ENCODE measurements at regions not wholly inside any gene's neighbourhood (a gene's known extent, or its start where the extent isn't known, plus 50 kb on each side); places are given as distances from the start of the nearest gene placed in this dataset.
"Not testable (repeated sequence)": the region's sequence is repeated elsewhere in the genome, so short reads cannot be mapped to it uniquely, and the experiment has no call there.

GRCh38 chr4:82099928-82100579 lies 273.7 kb downstream of the HNRNPD start:
- H3K4me3 Mint-ChIP-seq = no peak overlapping the region
- POLR2A ChIA-PET (ENCODE audit: partially characterized antibody) = no interaction called here
- no peak for DNase-seq
- H3K4me1 Mint-ChIP-seq = no peaks in the 10 kb centered on the region
- peaks cover 0 to 2% of the 10 kb centered on the region in 2 donors for H3K27me3 Mint-ChIP-seq
- intact Hi-C loops (cut with micrococcal nuclease) = no loop called here
- no peak overlapping the region for H3K27ac ChIP-seq (ENCODE audit: low read depth, low read length)
- H3K9me3 ChIP-seq (ENCODE audit: control insufficient read depth in 1 of 2, low read length in 2 of 2) = no peaks in the 10 kb centered on the region
- H3K4me1 ChIP-seq (ENCODE audit: insufficient read depth, low read length) = no peaks in the 10 kb centered on the region
- no peaks in the 10 kb centered on the region for H3K36me3 ChIP-seq (ENCODE audit: insufficient read depth, low read length)
- H3K27ac Mint-ChIP-seq = no peak overlapping the region
- no peak overlapping the region for H3K4me3 ChIP-seq (ENCODE audit: low read length in 2 of 2)
- CTCF ChIA-PET (ENCODE audit: partially characterized antibody) = no interaction called here
- no peaks in the 10 kb centered on the region for H3K36me3 Mint-ChIP-seq
- no peaks in the 10 kb centered on the region for H3K9me3 Mint-ChIP-seq
- no peaks in the 10 kb centered on the region for H3K27me3 ChIP-seq (ENCODE audit: insufficient read depth, low read length)

- no peak for DNase-seq
- no peaks in the 10 kb centered on the region for H3K9me3 Mint-ChIP-seq
- ChIA-PET POLR2A (ENCODE audit: partially characterized antibody) (no interaction called here), CTCF (ENCODE audit: partially characterized antibody) (no interaction called here)
- no peaks in the 10 kb centered on the region for H3K4me1 Mint-ChIP-seq
- H3K27me3 Mint-ChIP-seq = peaks cover 0 to 7% of the 10 kb centered on the region in 2 donors
- H3K27ac ChIP-seq (ENCODE audit: low read depth, low read length) = no peak overlapping the region
- H3K4me3 Mint-ChIP-seq = no peak overlapping the region
- no peaks in the 10 kb centered on the region for H3K27me3 ChIP-seq (ENCODE audit: insufficient read depth, low read length)
- no peak overlapping the region for H3K4me3 ChIP-seq (ENCODE audit: low read length in 2 of 2)
- no peaks in the 10 kb centered on the region for H3K36me3 ChIP-seq (ENCODE audit: insufficient read depth, low read length)
- no peaks in the 10 kb centered on the region for H3K36me3 Mint-ChIP-seq
- intact Hi-C loops (cut with micrococcal nuclease) = no loop called here
- no peak overlapping the region for H3K27ac Mint-ChIP-seq
- no peaks in the 10 kb centered on the region for H3K4me1 ChIP-seq (ENCODE audit: insufficient read depth, low read length)
- no peaks in the 10 kb centered on the region for H3K9me3 ChIP-seq (ENCODE audit: control insufficient read depth in 1 of 2, low read length in 2 of 2)
Measured at GRCh38 chr4:82097504-82097903, 276.3 kb downstream of the HNRNPD start.

GRCh38 chr4:82090717-82091116 lies 283.1 kb downstream of the HNRNPD start:
- DNase-seq = no peak
- POLR2A ChIA-PET (ENCODE audit: partially characterized antibody) = no interaction called here
- Mint-ChIP-seq H3K27ac (no peak overlapping the region), H3K4me3 (no peak overlapping the region), H3K27me3 (peaks cover 0 to 6% of the 10 kb centered on the region in 2 donors), H3K36me3 (no peaks in the 10 kb centered on the region), H3K9me3 (peaks cover 0 to 1% (median 0%) of the 10 kb centered on the region in 8 donors), H3K4me1 (no peaks in the 10 kb centered on the region)
- CTCF ChIA-PET (ENCODE audit: partially characterized antibody) = interaction anchor here (0.9 kb wide), 1 partner anchor 179 kb away, joined by 3 read pairs; no protein-coding TSS in a partner anchor
- H3K36me3 ChIP-seq (ENCODE audit: insufficient read depth, low read length) = no peaks in the 10 kb centered on the region
- H3K4me3 ChIP-seq (ENCODE audit: low read length in 2 of 2) = no peak overlapping the region
- intact Hi-C loops (cut with micrococcal nuclease) = no loop called here
- H3K27ac ChIP-seq (ENCODE audit: low read depth, low read length) = no peak overlapping the region
- H3K27me3 ChIP-seq (ENCODE audit: insufficient read depth, low read length) = no peaks in the 10 kb centered on the region
- H3K4me1 ChIP-seq (ENCODE audit: insufficient read depth, low read length) = no peaks in the 10 kb centered on the region
- no peaks in the 10 kb centered on the region for H3K9me3 ChIP-seq (ENCODE audit: control insufficient read depth in 1 of 2, low read length in 2 of 2)

GRCh38 chr4:82084747-82085146 lies 289.0 kb downstream of the HNRNPD start:
- H3K36me3 Mint-ChIP-seq = no peaks in the 10 kb centered on the region
- POLR2A ChIA-PET (ENCODE audit: partially characterized antibody) = no interaction called here
- intact Hi-C loops (cut with micrococcal nuclease) = no loop called here

GRCh38 chr4:82077471-82077995 lies 296.3 kb downstream of the HNRNPD start:
- H3K27me3 ChIP-seq (ENCODE audit: insufficient read depth, low read length); H3K36me3 ChIP-seq (ENCODE audit: insufficient read depth, low read length); H3K4me3 ChIP-seq (ENCODE audit: low read length in 2 of 2); H3K4me1 Mint-ChIP-seq; H3K4me3 Mint-ChIP-seq; H3K27ac ChIP-seq (ENCODE audit: low read depth, low read length); H3K9me3 ChIP-seq (ENCODE audit: control insufficient read depth in 1 of 2, low read length in 2 of 2); H3K9me3 Mint-ChIP-seq; CTCF ChIA-PET (ENCODE audit: partially characterized antibody); H3K27me3 Mint-ChIP-seq; DNase-seq; POLR2A ChIA-PET (ENCODE audit: partially characterized antibody); H3K27ac Mint-ChIP-seq; H3K36me3 Mint-ChIP-seq; intact Hi-C loops (cut with micrococcal nuclease); H3K4me1 ChIP-seq (ENCODE audit: insufficient read depth, low read length): not testable (repeated sequence)

More at GRCh38 chr4:82084747-82085146, 289.0 kb downstream of the HNRNPD start:
- no peak overlapping the region for H3K27ac Mint-ChIP-seq
- Histone ChIP-seq H3K9me3 (ENCODE audit: control insufficient read depth in 1 of 2, low read length in 2 of 2) (no peaks in the 10 kb centered on the region), H3K4me1 (ENCODE audit: insufficient read depth, low read length) (no peaks in the 10 kb centered on the region), H3K27ac (ENCODE audit: low read depth, low read length) (no peak overlapping the region), H3K27me3 (ENCODE audit: insufficient read depth, low read length) (no peaks in the 10 kb centered on the region), H3K4me3 (ENCODE audit: low read length in 2 of 2) (no peak overlapping the region), H3K36me3 (ENCODE audit: insufficient read depth, low read length) (no peaks in the 10 kb centered on the region)
- peaks cover 1 to 5% of the 10 kb centered on the region in 2 donors for H3K27me3 Mint-ChIP-seq
- CTCF ChIA-PET (ENCODE audit: partially characterized antibody) = no interaction called here
- H3K4me3 Mint-ChIP-seq = no peak overlapping the region
- peaks cover 0 to 3% (median under 1%) of the 10 kb centered on the region in 8 donors for H3K9me3 Mint-ChIP-seq
- no peak for DNase-seq
- H3K4me1 Mint-ChIP-seq = no peaks in the 10 kb centered on the region

- Histone ChIP-seq H3K36me3 (ENCODE audit: insufficient read depth, low read length) (no peaks in the 10 kb centered on the region), H3K4me1 (ENCODE audit: insufficient read depth, low read length) (no peaks in the 10 kb centered on the region), H3K9me3 (ENCODE audit: control insufficient read depth in 1 of 2, low read length in 2 of 2) (no peaks in the 10 kb centered on the region), H3K27ac (ENCODE audit: low read depth, low read length) (no peak overlapping the region), H3K27me3 (ENCODE audit: insufficient read depth, low read length) (no peaks in the 10 kb centered on the region), H3K4me3 (ENCODE audit: low read length in 2 of 2) (no peak overlapping the region)
- no peak for DNase-seq
- POLR2A ChIA-PET (ENCODE audit: partially characterized antibody) = no interaction called here
- peaks cover 0 to 6% of the 10 kb centered on the region in 2 donors for H3K27me3 Mint-ChIP-seq
- no peak overlapping the region for H3K4me3 Mint-ChIP-seq
- H3K27ac Mint-ChIP-seq = no peak overlapping the region
- CTCF ChIA-PET (ENCODE audit: partially characterized antibody) = no interaction called here
- no peaks in the 10 kb centered on the region for H3K36me3 Mint-ChIP-seq
- no peaks in the 10 kb centered on the region for H3K4me1 Mint-ChIP-seq
- intact Hi-C loops (cut with micrococcal nuclease) = no loop called here
- H3K9me3 Mint-ChIP-seq = peaks cover 0 to 2% (median 0%) of the 10 kb centered on the region in 8 donors
Measured at GRCh38 chr4:82076809-82077208, 297.0 kb downstream of the HNRNPD start.

- no peaks in the 10 kb centered on the region for H3K9me3 ChIP-seq (ENCODE audit: control insufficient read depth in 1 of 2, low read length in 2 of 2)
- no peaks in the 10 kb centered on the region for H3K4me1 Mint-ChIP-seq
- H3K4me3 ChIP-seq (ENCODE audit: low read length in 2 of 2) = no peak overlapping the region
- H3K27me3 ChIP-seq (ENCODE audit: insufficient read depth, low read length) = no peaks in the 10 kb centered on the region
- H3K27me3 Mint-ChIP-seq = peaks cover 0 to 3% of the 10 kb centered on the region in 2 donors
- H3K4me3 Mint-ChIP-seq = peak overlapping the region in 1 of 8 donors; percentile 27
- H3K27ac Mint-ChIP-seq = no peak overlapping the region
- intact Hi-C loops (cut with micrococcal nuclease) = no loop called here
- no peaks in the 10 kb centered on the region for H3K36me3 Mint-ChIP-seq
- H3K27ac ChIP-seq (ENCODE audit: low read depth, low read length) = no peak overlapping the region
- H3K4me1 ChIP-seq (ENCODE audit: insufficient read depth, low read length) = no peaks in the 10 kb centered on the region
- POLR2A ChIA-PET (ENCODE audit: partially characterized antibody) = no interaction called here
- CTCF ChIA-PET (ENCODE audit: partially characterized antibody) = no interaction called here
- no peak for DNase-seq
- no peaks in the 10 kb centered on the region for H3K36me3 ChIP-seq (ENCODE audit: insufficient read depth, low read length)
- H3K9me3 Mint-ChIP-seq = peaks cover 0 to 2% (median 0%) of the 10 kb centered on the region in 8 donors
Measured at GRCh38 chr4:82076359-82076758, 297.4 kb downstream of the HNRNPD start.
